Astrocyte (in vitro differentiated cells and primary cell): ENCODE measurements at regions not wholly inside any gene's neighbourhood (a gene's known extent, or its start where the extent isn't known, plus 50 kb on each side); places are given as distances from the start of the nearest gene placed in this dataset.

ENCODE experiments used
- DNase-seq: peaks from one replicate; pipeline ENCODE4 v3.0.0-alpha.2; 2010; ENCODE audit warnings: low read depth
- FAIRE-seq: peaks from 2 replicates; lab custom pipeline; 2011; peaks lifted over from hg19 to GRCh38; lab: Jason Lieb, UNC
- H2AFZ ChIP-seq: 2 replicates; pipeline ENCODE4 v1.6.0; 2012; ENCODE audit warnings: low read depth, low read length, inconsistent platforms
- H3K27ac ChIP-seq: 2 replicates; pipeline ENCODE4 v1.5.1; 2011; ENCODE audit warnings: low read depth, low read length, inconsistent platforms
- H3K27me3 ChIP-seq: 2 replicates; pipeline ENCODE4 v1.6.0; 2011; ENCODE audit warnings: low read length, inconsistent platforms; ENCODE audit not compliant: insufficient read depth
- H3K36me3 ChIP-seq: 2 replicates; pipeline ENCODE4 v1.5.1; 2011; ENCODE audit warnings: low read length, inconsistent platforms; ENCODE audit not compliant: insufficient read depth
- H3K4me1 ChIP-seq: 2 replicates; pipeline ENCODE4 v1.5.1; 2011; ENCODE audit warnings: low read length, inconsistent platforms; ENCODE audit not compliant: insufficient read depth
- H3K4me2 ChIP-seq: 2 replicates; pipeline ENCODE4 v1.6.0; 2012; ENCODE audit warnings: low read length, inconsistent platforms
- H3K4me3 ChIP-seq: 2 replicates; pipeline ENCODE4 v1.5.1; 2011; ENCODE audit warnings: low read depth, mild to moderate bottlenecking, low read length, inconsistent platforms; ENCODE audit not compliant: insufficient read depth
- H3K79me2 ChIP-seq: 2 replicates; pipeline ENCODE4 v1.6.0; 2012; ENCODE audit warnings: mild to moderate bottlenecking, low read length, inconsistent platforms; ENCODE audit not compliant: insufficient read depth
- H3K9ac ChIP-seq: 2 replicates; pipeline ENCODE4 v1.6.0; 2012; ENCODE audit warnings: mild to moderate bottlenecking, low read length, inconsistent platforms
- H3K9me3 ChIP-seq: 2 replicates; pipeline ENCODE4 v1.5.1; 2012; ENCODE audit warnings: low read depth, mild to moderate bottlenecking, low read length, inconsistent platforms; ENCODE audit not compliant: insufficient read depth
- H4K20me1 ChIP-seq: 2 replicates; pipeline ENCODE4 v1.6.0; 2012; ENCODE audit warnings: low read length, inconsistent platforms; ENCODE audit not compliant: insufficient read depth
- H3K27ac Mint-ChIP-seq: one replicate; pipeline ENCODE4 v1.8.0; 2021; ENCODE audit warnings: mild to moderate bottlenecking, mixed read lengths; ENCODE audit not compliant: unreplicated experiment
- H3K27me3 Mint-ChIP-seq: one replicate; pipeline ENCODE4 v1.8.0; 2021; ENCODE audit warnings: low read depth, mixed read lengths; ENCODE audit not compliant: unreplicated experiment
- H3K36me3 Mint-ChIP-seq: one replicate; pipeline ENCODE4 v1.8.0; 2021; ENCODE audit warnings: low read depth, mixed read lengths; ENCODE audit not compliant: unreplicated experiment
- H3K4me1 Mint-ChIP-seq: one replicate; pipeline ENCODE4 v1.8.0; 2021; ENCODE audit warnings: low read depth, mixed read lengths; ENCODE audit not compliant: unreplicated experiment
- H3K4me3 Mint-ChIP-seq: one replicate; pipeline ENCODE4 v1.8.0; 2021; ENCODE audit warnings: mild to moderate bottlenecking, moderate library complexity, mixed read lengths; ENCODE audit not compliant: unreplicated experiment
- H3K9me3 Mint-ChIP-seq: one replicate; pipeline ENCODE4 v1.8.0; 2021; ENCODE audit warnings: mild to moderate bottlenecking, mixed read lengths; ENCODE audit not compliant: unreplicated experiment
- CTCF ChIP-seq: IDR thresholded peaks from 2 replicates; pipeline ENCODE4 v1.5.1; 2011; ENCODE audit warnings: low read depth, mild to moderate bottlenecking, inconsistent platforms, low read length, moderate library complexity; ENCODE audit not compliant: insufficient read depth
- EZH2 ChIP-seq: IDR thresholded peaks from 2 replicates; pipeline ENCODE4 v1.6.1; 2012; ENCODE audit warnings: mild to moderate bottlenecking, low read length, inconsistent platforms; ENCODE audit not compliant: insufficient read depth

GRCh38 chr2:134149904-134150303 is 104.0 kb upstream of the MGAT5 start:
- Histone ChIP-seq H3K4me2 (no peak overlapping the region), H3K79me2 (peaks cover 20% of the 10 kb centered on the region), H3K4me3 (no peak overlapping the region), H3K9me3 (no peaks in the 10 kb centered on the region), H3K36me3 (no peaks in the 10 kb centered on the region), H3K9ac (no peak overlapping the region), H3K27me3 (no peaks in the 10 kb centered on the region), H4K20me1 (no peaks in the 10 kb centered on the region), H3K27ac (no peak overlapping the region), H3K4me1 (no peaks in the 10 kb centered on the region), H2AFZ (no peak overlapping the region)
- peaks cover 2% of the 10 kb centered on the region for H3K36me3 Mint-ChIP-seq
- H3K27ac Mint-ChIP-seq: no peak overlapping the region
- no peak overlapping the region for H3K4me3 Mint-ChIP-seq
- TF ChIP-seq EZH2: no peak
- TF ChIP-seq CTCF: no peak
- DNase-seq (no peak), FAIRE-seq (no peak)
- no peaks in the 10 kb centered on the region for H3K27me3 Mint-ChIP-seq
- peaks cover 38% of the 10 kb centered on the region for H3K4me1 Mint-ChIP-seq
- H3K9me3 Mint-ChIP-seq: no peaks in the 10 kb centered on the region

- no peaks in the 10 kb centered on the region for H3K36me3 ChIP-seq
- Mint-ChIP-seq H3K4me1 (peaks cover 31% of the 10 kb centered on the region), H3K4me3 (no peak overlapping the region), H3K27ac (no peak overlapping the region), H3K36me3 (peaks cover 5% of the 10 kb centered on the region), H3K9me3 (no peaks in the 10 kb centered on the region), H3K27me3 (no peaks in the 10 kb centered on the region)
- no peak for FAIRE-seq
- H3K9ac ChIP-seq: no peak overlapping the region
- H3K27ac ChIP-seq: no peak overlapping the region
- no peaks in the 10 kb centered on the region for H3K4me1 ChIP-seq
- no peak overlapping the region for H3K4me2 ChIP-seq
- H3K4me3 ChIP-seq: no peak overlapping the region
- no peaks in the 10 kb centered on the region for H4K20me1 ChIP-seq
- no peak for TF ChIP-seq CTCF
- TF ChIP-seq EZH2: no peak
- H2AFZ ChIP-seq: no peak overlapping the region
- no peak for DNase-seq
- no peaks in the 10 kb centered on the region for H3K27me3 ChIP-seq
- H3K9me3 ChIP-seq: no peaks in the 10 kb centered on the region
- H3K79me2 ChIP-seq: peaks cover 19% of the 10 kb centered on the region
These were observed 103.1 kb upstream of the MGAT5 start for GRCh38 chr2:134150760-134151159.

GRCh38 chr2:134152045-134153010 is 101.5 kb upstream of the MGAT5 start:
- Histone ChIP-seq H4K20me1 (peaks cover 4% of the 10 kb centered on the region), H3K4me1 (no peaks in the 10 kb centered on the region), H3K36me3 (no peaks in the 10 kb centered on the region), H3K79me2 (peaks cover 16% of the 10 kb centered on the region), H3K4me3 (no peak overlapping the region), H3K9me3 (no peaks in the 10 kb centered on the region), H3K27me3 (no peaks in the 10 kb centered on the region), H3K9ac (no peak overlapping the region), H2AFZ (no peak overlapping the region), H3K27ac (no peak overlapping the region), H3K4me2 (no peak overlapping the region)
- H3K36me3 Mint-ChIP-seq: peaks cover 17% of the 10 kb centered on the region
- no peak overlapping the region for H3K27ac Mint-ChIP-seq
- peaks cover 17% of the 10 kb centered on the region for H3K4me1 Mint-ChIP-seq
- no peak overlapping the region for H3K4me3 Mint-ChIP-seq
- DNase-seq (no peak), FAIRE-seq (no peak)
- TF ChIP-seq EZH2 (no peak), CTCF (no peak)
- H3K9me3 Mint-ChIP-seq: no peaks in the 10 kb centered on the region
- no peaks in the 10 kb centered on the region for H3K27me3 Mint-ChIP-seq
